ENCODE measurements at regions not wholly inside any gene's neighbourhood (a gene's known extent, or its start where the extent isn't known, plus 50 kb on each side); places are given as distances from the start of the nearest gene placed in this dataset.
"Not testable (repeated sequence)": the region's sequence is repeated elsewhere in the genome, so short reads cannot be mapped to it uniquely, and the experiment has no call there.

DNA sequence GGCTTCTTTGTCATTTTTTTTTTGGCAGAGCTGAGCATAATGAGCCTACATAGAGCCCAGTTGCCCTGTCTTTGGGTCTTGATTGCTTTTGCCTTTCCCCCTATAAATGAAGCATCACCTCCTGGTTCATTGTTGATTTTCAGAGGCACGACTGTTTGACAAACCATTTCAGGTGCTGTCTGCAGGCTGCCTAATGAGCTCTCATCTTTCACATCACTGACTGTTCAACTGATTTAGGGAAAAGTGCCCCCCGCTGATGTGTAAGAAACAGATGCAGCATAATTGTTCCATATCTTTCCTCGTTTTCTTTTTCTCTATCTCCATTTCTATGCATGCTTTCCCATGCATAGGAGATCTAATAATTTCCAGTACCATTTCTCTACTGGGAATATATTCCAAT lies 338.6 kb downstream of the TMEM38B start:
- H3K4me3 ChIP-seq (ENCODE audit: low read length): no peak overlapping the region
- no peaks in the 10 kb centered on the region for H3K4me1 ChIP-seq (ENCODE audit: insufficient read depth, low read length)
- no peaks in the 10 kb centered on the region for H3K36me3 ChIP-seq (ENCODE audit: insufficient read depth, low read length)
- no peak overlapping the region for H2AFZ ChIP-seq (ENCODE audit: low read depth, low read length)
- H3K9me3 ChIP-seq (ENCODE audit: low read length): peaks cover 5% of the 10 kb centered on the region
- no peaks in the 10 kb centered on the region for H3K27me3 ChIP-seq (ENCODE audit: insufficient read depth, low read length)

DNA sequence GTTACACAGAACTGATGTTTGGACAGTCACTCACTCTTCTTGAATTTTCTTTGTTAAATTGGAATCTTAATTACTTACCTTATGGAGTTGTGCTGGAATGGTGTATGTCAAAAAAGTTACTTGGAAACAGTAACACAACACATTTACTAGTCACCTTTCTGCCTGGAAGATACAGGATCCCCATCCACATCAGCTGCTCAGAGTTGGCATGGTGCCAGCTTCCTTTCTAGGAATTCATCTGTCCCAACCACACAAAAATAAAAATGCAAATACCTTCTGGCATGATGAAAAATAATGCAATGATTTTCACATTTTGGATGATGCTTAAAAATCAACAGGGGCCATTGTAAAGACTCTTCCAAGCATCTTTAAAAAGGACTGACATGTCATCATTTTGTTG lies 341.5 kb downstream of the TMEM38B start:
- no peak overlapping the region for H3K4me3 ChIP-seq (ENCODE audit: low read length)
- H2AFZ ChIP-seq (ENCODE audit: low read depth, low read length): no peak overlapping the region

GRCh38 chr9:106038266-106039001 lies 344.1 kb downstream of the TMEM38B start:
- Histone ChIP-seq H3K27me3 (ENCODE audit: insufficient read depth, low read length) (no peaks in the 10 kb centered on the region), H3K4me3 (ENCODE audit: low read length) (no peak overlapping the region)

More for the DNA sequence above, 341.5 kb downstream of the TMEM38B start:
- H3K27me3 ChIP-seq (ENCODE audit: insufficient read depth, low read length): no peaks in the 10 kb centered on the region
- H3K4me1 ChIP-seq (ENCODE audit: insufficient read depth, low read length): no peaks in the 10 kb centered on the region
- peaks cover 3% of the 10 kb centered on the region for H3K9me3 ChIP-seq (ENCODE audit: low read length)
- no peaks in the 10 kb centered on the region for H3K36me3 ChIP-seq (ENCODE audit: insufficient read depth, low read length)

DNA sequence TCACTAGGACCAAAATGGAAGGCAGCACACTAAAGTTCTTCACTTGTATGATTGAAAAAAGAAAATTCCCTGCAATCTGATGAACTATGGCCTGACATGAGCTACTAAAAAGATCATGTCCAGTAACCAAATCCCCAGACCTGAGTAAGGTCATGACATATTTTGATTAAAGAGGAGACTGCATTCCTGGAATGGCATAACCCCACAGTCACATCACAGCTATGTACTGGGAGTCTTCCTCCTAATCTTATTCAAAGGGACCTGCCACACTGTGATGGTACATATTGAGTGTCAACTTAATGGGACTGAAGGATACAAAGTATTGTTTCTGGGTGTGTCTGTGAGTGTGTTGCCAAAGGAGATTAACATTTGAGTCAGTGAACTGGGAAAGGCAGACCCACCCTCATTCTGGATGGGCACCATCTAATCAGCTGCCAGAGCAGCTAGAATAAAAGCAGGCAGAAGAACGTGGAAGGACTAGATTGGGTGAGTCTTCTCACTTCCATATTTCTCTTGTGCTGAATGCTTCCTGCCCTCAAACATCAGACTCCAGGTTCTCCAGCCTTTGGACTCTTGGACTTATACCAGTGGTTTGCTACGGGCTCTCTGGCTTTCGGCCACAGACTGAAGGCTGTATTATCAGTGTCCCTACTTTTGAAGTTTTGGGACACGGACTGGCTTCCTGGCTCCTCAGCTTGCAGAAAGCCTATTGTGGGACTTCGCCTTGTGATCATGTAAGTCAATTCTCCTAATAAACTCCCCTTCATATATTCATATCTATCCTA lies 345.0 kb downstream of the TMEM38B start:
- no peaks in the 10 kb centered on the region for H3K36me3 ChIP-seq (ENCODE audit: insufficient read depth, low read length)
- no peaks in the 10 kb centered on the region for H3K27me3 ChIP-seq (ENCODE audit: insufficient read depth, low read length)
- no peak overlapping the region for H2AFZ ChIP-seq (ENCODE audit: low read depth, low read length)
- peaks cover 1% of the 10 kb centered on the region for H3K9me3 ChIP-seq (ENCODE audit: low read length)
- H3K4me3 ChIP-seq (ENCODE audit: low read length): no peak overlapping the region
- no peaks in the 10 kb centered on the region for H3K4me1 ChIP-seq (ENCODE audit: insufficient read depth, low read length)

More at GRCh38 chr9:106038266-106039001, 344.1 kb downstream of the TMEM38B start:
- H3K9me3 ChIP-seq (ENCODE audit: low read length): peaks cover 1% of the 10 kb centered on the region
- H2AFZ ChIP-seq (ENCODE audit: low read depth, low read length): no peak overlapping the region
- H3K36me3 ChIP-seq (ENCODE audit: insufficient read depth, low read length): no peaks in the 10 kb centered on the region
- H3K4me1 ChIP-seq (ENCODE audit: insufficient read depth, low read length): no peaks in the 10 kb centered on the region

- not testable (repeated sequence) for H2AFZ ChIP-seq (ENCODE audit: low read depth, low read length); H3K4me1 ChIP-seq (ENCODE audit: insufficient read depth, low read length); H3K9me3 ChIP-seq (ENCODE audit: low read length)
Observed at GRCh38 chr9:106041920-106042319, 347.6 kb downstream of the TMEM38B start.

DNA sequence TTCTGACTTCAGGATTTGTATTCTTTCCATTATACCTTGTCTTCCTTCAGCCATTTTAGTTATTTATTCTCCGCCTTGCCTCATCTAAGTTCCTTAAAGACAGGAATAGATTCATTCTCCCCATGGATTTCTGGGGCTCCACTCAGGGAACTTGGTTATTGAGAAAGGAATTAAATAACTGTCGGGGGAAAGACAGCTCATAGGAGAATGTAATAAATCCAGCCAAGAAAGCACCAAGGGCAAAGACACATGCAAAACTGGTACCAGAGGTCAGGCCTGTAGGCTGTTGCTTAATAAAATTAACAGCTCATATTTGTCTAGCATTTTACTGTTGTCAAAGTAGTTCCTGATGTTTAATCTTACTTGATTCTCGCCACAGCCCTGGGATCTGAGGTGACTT lies 357.2 kb downstream of the TMEM38B start:
- Histone ChIP-seq H3K27me3 (ENCODE audit: insufficient read depth, low read length) (no peaks in the 10 kb centered on the region), H3K4me1 (ENCODE audit: insufficient read depth, low read length) (peaks cover 6% of the 10 kb centered on the region), H3K36me3 (ENCODE audit: insufficient read depth, low read length) (no peaks in the 10 kb centered on the region), H3K4me3 (ENCODE audit: low read length) (no peak overlapping the region), H2AFZ (ENCODE audit: low read depth, low read length) (no peak overlapping the region), H3K9me3 (ENCODE audit: low read length) (peaks cover 3% of the 10 kb centered on the region)

More at GRCh38 chr9:106041920-106042319, 347.6 kb downstream of the TMEM38B start:
- H3K27me3 ChIP-seq (ENCODE audit: insufficient read depth, low read length); H3K36me3 ChIP-seq (ENCODE audit: insufficient read depth, low read length); H3K4me3 ChIP-seq (ENCODE audit: low read length): not testable (repeated sequence)

GRCh38 chr9:106052166-106052565 lies 357.8 kb downstream of the TMEM38B start:
- H3K27me3 ChIP-seq (ENCODE audit: insufficient read depth, low read length): no peaks in the 10 kb centered on the region
- peaks cover 6% of the 10 kb centered on the region for H3K4me1 ChIP-seq (ENCODE audit: insufficient read depth, low read length)
- H3K9me3 ChIP-seq (ENCODE audit: low read length): peaks cover 3% of the 10 kb centered on the region
- no peak overlapping the region for H3K4me3 ChIP-seq (ENCODE audit: low read length)
- no peaks in the 10 kb centered on the region for H3K36me3 ChIP-seq (ENCODE audit: insufficient read depth, low read length)
- H2AFZ ChIP-seq (ENCODE audit: low read depth, low read length): no peak overlapping the region

DNA sequence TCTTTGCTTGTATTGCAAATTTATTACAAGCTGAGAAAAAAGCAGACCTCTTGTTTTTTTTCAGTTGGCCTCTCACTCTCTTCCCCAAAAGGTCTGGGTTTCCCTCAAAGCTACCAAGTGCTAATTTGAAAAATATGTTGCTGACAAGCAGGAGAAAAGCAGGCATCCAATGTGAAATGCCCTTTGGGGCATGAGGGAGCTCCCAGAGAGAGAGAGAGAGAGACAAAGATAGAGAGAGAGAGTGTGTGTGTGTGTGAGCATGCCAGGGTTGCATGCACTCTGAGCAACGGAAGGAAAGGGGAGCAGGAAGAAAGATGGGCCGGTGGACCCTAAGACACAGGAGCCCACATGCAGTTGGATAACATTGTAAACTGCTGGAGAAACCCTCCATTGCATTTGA lies 358.4 kb downstream of the TMEM38B start:
- H2AFZ ChIP-seq (ENCODE audit: low read depth, low read length): no peak overlapping the region
- peaks cover 6% of the 10 kb centered on the region for H3K4me1 ChIP-seq (ENCODE audit: insufficient read depth, low read length)
- H3K4me3 ChIP-seq (ENCODE audit: low read length): no peak overlapping the region
- peaks cover 3% of the 10 kb centered on the region for H3K9me3 ChIP-seq (ENCODE audit: low read length)
- no peaks in the 10 kb centered on the region for H3K27me3 ChIP-seq (ENCODE audit: insufficient read depth, low read length)
- H3K36me3 ChIP-seq (ENCODE audit: insufficient read depth, low read length): no peaks in the 10 kb centered on the region

DNA sequence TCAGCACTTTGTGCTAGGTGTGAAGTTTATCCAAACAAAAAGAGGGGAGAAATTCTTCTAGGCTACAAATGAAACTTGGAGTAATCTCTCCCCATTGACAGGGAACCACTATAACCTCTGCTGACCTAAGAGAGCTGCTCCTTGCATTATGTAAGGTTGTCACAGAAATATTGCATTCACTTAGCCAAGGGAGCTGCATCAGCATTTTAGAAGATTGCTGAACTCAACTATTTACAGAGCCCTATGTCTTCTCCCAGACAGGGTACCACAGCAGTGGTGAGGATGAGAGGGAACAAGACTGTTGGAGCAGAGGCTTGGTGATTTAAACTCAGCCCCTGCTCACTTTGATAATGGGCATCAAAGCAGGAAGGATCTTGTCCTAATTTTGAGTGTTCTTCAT lies 362.0 kb downstream of the TMEM38B start:
- Histone ChIP-seq H3K36me3 (ENCODE audit: insufficient read depth, low read length) (no peaks in the 10 kb centered on the region), H3K27me3 (ENCODE audit: insufficient read depth, low read length) (no peaks in the 10 kb centered on the region), H3K4me1 (ENCODE audit: insufficient read depth, low read length) (peaks cover 6% of the 10 kb centered on the region), H3K4me3 (ENCODE audit: low read length) (no peak overlapping the region), H3K9me3 (ENCODE audit: low read length) (peaks cover 21% of the 10 kb centered on the region), H2AFZ (ENCODE audit: low read depth, low read length) (no peak overlapping the region)

DNA sequence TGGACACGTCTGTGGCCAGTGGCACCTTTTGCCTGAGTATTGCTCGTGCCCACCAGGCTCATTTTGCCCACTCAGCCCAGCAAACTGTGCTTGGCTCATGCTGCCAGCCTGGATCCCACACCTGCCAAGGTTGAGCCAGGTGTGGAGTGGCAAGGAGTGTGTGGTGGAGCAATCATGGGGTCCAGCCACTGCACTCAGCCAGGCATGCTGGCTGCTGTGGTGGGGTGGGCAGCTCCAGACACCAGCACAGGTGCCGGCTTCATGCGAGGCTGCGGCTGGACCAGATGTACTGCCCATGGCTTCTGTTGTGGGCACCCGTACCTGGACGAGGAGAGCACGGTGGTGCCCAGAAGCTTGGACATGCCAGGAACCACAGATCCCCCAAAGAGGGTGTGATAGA lies 364.1 kb downstream of the TMEM38B start:
- Histone ChIP-seq H3K27me3 (ENCODE audit: insufficient read depth, low read length) (no peaks in the 10 kb centered on the region), H2AFZ (ENCODE audit: low read depth, low read length) (no peak overlapping the region), H3K4me3 (ENCODE audit: low read length) (no peak overlapping the region), H3K36me3 (ENCODE audit: insufficient read depth, low read length) (no peaks in the 10 kb centered on the region), H3K4me1 (ENCODE audit: insufficient read depth, low read length) (no peaks in the 10 kb centered on the region), H3K9me3 (ENCODE audit: low read length) (peaks cover 21% of the 10 kb centered on the region)

- H2AFZ ChIP-seq (ENCODE audit: low read depth, low read length): no peak overlapping the region
- no peaks in the 10 kb centered on the region for H3K36me3 ChIP-seq (ENCODE audit: insufficient read depth, low read length)
- H3K4me1 ChIP-seq (ENCODE audit: insufficient read depth, low read length): no peaks in the 10 kb centered on the region
- no peak overlapping the region for H3K4me3 ChIP-seq (ENCODE audit: low read length)
- no peaks in the 10 kb centered on the region for H3K27me3 ChIP-seq (ENCODE audit: insufficient read depth, low read length)
- peaks cover 21% of the 10 kb centered on the region for H3K9me3 ChIP-seq (ENCODE audit: low read length)
Observed at GRCh38 chr9:106059886-106060285, 365.5 kb downstream of the TMEM38B start.

DNA sequence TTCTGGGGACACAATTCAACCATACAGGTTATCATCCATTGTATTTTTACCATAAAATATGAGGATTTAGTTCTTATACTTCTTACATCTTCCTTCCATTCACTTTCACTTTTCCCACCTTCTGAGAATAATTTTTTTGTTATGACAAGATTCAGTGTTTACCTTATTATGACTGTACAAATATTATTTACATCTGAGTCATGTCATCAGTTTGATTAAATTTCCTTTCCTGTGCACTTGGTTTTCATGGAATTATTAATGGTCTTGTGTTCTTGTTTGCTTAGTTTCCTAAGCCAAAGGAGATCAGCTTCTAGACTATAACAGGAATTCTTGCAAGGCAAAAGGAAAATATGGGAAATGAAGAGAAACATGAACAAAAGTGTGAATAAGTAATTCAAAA lies 366.5 kb downstream of the TMEM38B start:
- Histone ChIP-seq H3K9me3 (ENCODE audit: low read length) (peaks cover 18% of the 10 kb centered on the region), H3K27me3 (ENCODE audit: insufficient read depth, low read length) (no peaks in the 10 kb centered on the region), H3K4me3 (ENCODE audit: low read length) (no peak overlapping the region), H2AFZ (ENCODE audit: low read depth, low read length) (no peak overlapping the region), H3K4me1 (ENCODE audit: insufficient read depth, low read length) (peaks cover 4% of the 10 kb centered on the region), H3K36me3 (ENCODE audit: insufficient read depth, low read length) (no peaks in the 10 kb centered on the region)

- Histone ChIP-seq H3K27me3 (ENCODE audit: insufficient read depth, low read length) (no peaks in the 10 kb centered on the region), H3K4me3 (ENCODE audit: low read length) (no peak overlapping the region), H3K36me3 (ENCODE audit: insufficient read depth, low read length) (no peaks in the 10 kb centered on the region), H3K9me3 (ENCODE audit: low read length) (peaks cover 18% of the 10 kb centered on the region), H3K4me1 (ENCODE audit: insufficient read depth, low read length) (peaks cover 10% of the 10 kb centered on the region), H2AFZ (ENCODE audit: low read depth, low read length) (no peak overlapping the region)
Observed at GRCh38 chr9:106062250-106062649, 367.9 kb downstream of the TMEM38B start.
